ENCODE measurements at regions not wholly inside any gene's neighbourhood (a gene's known extent, or its start where the extent isn't known, plus 50 kb on each side); places are given as distances from the start of the nearest gene placed in this dataset.

- H3K36me3 ChIP-seq (ENCODE audit: insufficient read depth, low read length): no peaks in the 10 kb centered on the region
- no peak overlapping the region for H3K27ac ChIP-seq (ENCODE audit: low read depth, low read length, poor library complexity, severe bottlenecking)
- no peaks in the 10 kb centered on the region for H3K4me1 ChIP-seq (ENCODE audit: insufficient read depth, low read length, poor library complexity, severe bottlenecking)
- ChIA-PET CTCF (ENCODE audit: unreplicated experiment) (no interaction called here), POLR2A (interaction anchor here (0.5 kb wide), 1 partner anchor 245 kb away, joined by 6 read pairs; no protein-coding TSS in a partner anchor)
- H3K79me2 ChIP-seq (ENCODE audit: insufficient read depth, low read depth, low read length): no peaks in the 10 kb centered on the region
- intact Hi-C loops (cut with micrococcal nuclease; ENCODE audit: unreplicated experiment): no loop called here
- no peaks in the 10 kb centered on the region for H3K9me3 ChIP-seq (ENCODE audit: low read length)
- no peak overlapping the region for H3K4me2 ChIP-seq (ENCODE audit: low read length)
- TF ChIP-seq EZH2phosphoT487 (IDR thresholded peaks at IDR 0.05; ENCODE audit: borderline replicate concordance, low read depth, low read length) (no peak), CTCF (conservative IDR thresholded peaks at IDR 0.05; ENCODE audit: low read length) (no peak)
- H3K4me3 ChIP-seq (ENCODE audit: low read depth, low read length, poor library complexity, severe bottlenecking): no peak overlapping the region
- H4K20me1 ChIP-seq (ENCODE audit: insufficient read depth, low read length): no peaks in the 10 kb centered on the region
- no peak overlapping the region for H2AFZ ChIP-seq (ENCODE audit: low read length)
- BruUV-seq (replicated peaks): no TSS peak
- DNase-seq (ENCODE audit: low spot score): no peak
- no peaks in the 10 kb centered on the region for H3K9me2 ChIP-seq (ENCODE audit: insufficient read depth, low read length)
Measured at GRCh38 chr12:126668538-126668937, 1598.4 kb upstream of the TMEM132C start.

GRCh38 chr12:126668961-126669360 is 1598.0 kb upstream of the TMEM132C start:
- Histone ChIP-seq H3K4me3 (ENCODE audit: low read depth, low read length, poor library complexity, severe bottlenecking) (no peak overlapping the region), H3K79me2 (ENCODE audit: insufficient read depth, low read depth, low read length) (no peaks in the 10 kb centered on the region), H2AFZ (ENCODE audit: low read length) (no peak overlapping the region), H3K4me2 (ENCODE audit: low read length) (no peak overlapping the region), H3K4me1 (ENCODE audit: insufficient read depth, low read length, poor library complexity, severe bottlenecking) (no peaks in the 10 kb centered on the region), H4K20me1 (ENCODE audit: insufficient read depth, low read length) (no peaks in the 10 kb centered on the region), H3K27ac (ENCODE audit: low read depth, low read length, poor library complexity, severe bottlenecking) (no peak overlapping the region), H3K9me2 (ENCODE audit: insufficient read depth, low read length) (no peaks in the 10 kb centered on the region), H3K36me3 (ENCODE audit: insufficient read depth, low read length) (no peaks in the 10 kb centered on the region), H3K9me3 (ENCODE audit: low read length) (no peaks in the 10 kb centered on the region)
- no peak for DNase-seq (ENCODE audit: low spot score)
- ChIA-PET POLR2A (no interaction called here), CTCF (ENCODE audit: unreplicated experiment) (no interaction called here)
- no TSS peak for BruUV-seq (replicated peaks)
- intact Hi-C loops (cut with micrococcal nuclease; ENCODE audit: unreplicated experiment): no loop called here
- TF ChIP-seq CTCF (conservative IDR thresholded peaks at IDR 0.05; ENCODE audit: low read length) (no peak), EZH2phosphoT487 (IDR thresholded peaks at IDR 0.05; ENCODE audit: borderline replicate concordance, low read depth, low read length) (no peak)

- Histone ChIP-seq H3K36me3 (ENCODE audit: insufficient read depth, low read length) (no peaks in the 10 kb centered on the region), H3K4me3 (ENCODE audit: low read depth, low read length, poor library complexity, severe bottlenecking) (no peak overlapping the region), H2AFZ (ENCODE audit: low read length) (no peak overlapping the region), H4K20me1 (ENCODE audit: insufficient read depth, low read length) (no peaks in the 10 kb centered on the region), H3K9me2 (ENCODE audit: insufficient read depth, low read length) (no peaks in the 10 kb centered on the region), H3K79me2 (ENCODE audit: insufficient read depth, low read depth, low read length) (no peaks in the 10 kb centered on the region), H3K9me3 (ENCODE audit: low read length) (no peaks in the 10 kb centered on the region), H3K27ac (ENCODE audit: low read depth, low read length, poor library complexity, severe bottlenecking) (no peak overlapping the region), H3K4me1 (ENCODE audit: insufficient read depth, low read length, poor library complexity, severe bottlenecking) (no peaks in the 10 kb centered on the region), H3K4me2 (ENCODE audit: low read length) (no peak overlapping the region)
- no TSS peak for BruUV-seq (replicated peaks)
- POLR2A ChIA-PET: no interaction called here
- no peak for TF ChIP-seq EZH2phosphoT487 (IDR thresholded peaks at IDR 0.05; ENCODE audit: borderline replicate concordance, low read depth, low read length)
- no peak for TF ChIP-seq CTCF (conservative IDR thresholded peaks at IDR 0.05; ENCODE audit: low read length)
- DNase-seq (ENCODE audit: low spot score): no peak
- intact Hi-C loops (cut with micrococcal nuclease; ENCODE audit: unreplicated experiment): no loop called here
- CTCF ChIA-PET (ENCODE audit: unreplicated experiment): no interaction called here
Measured at GRCh38 chr12:126676434-126676833, 1590.5 kb upstream of the TMEM132C start.
